ENCODE measurements at regions not wholly inside any gene's neighbourhood (a gene's known extent, or its start where the extent isn't known, plus 50 kb on each side); places are given as distances from the start of the nearest gene placed in this dataset.
A peak's percentile ranks its signal among the peaks of the same experiment; 100 is the strongest.

DNA sequence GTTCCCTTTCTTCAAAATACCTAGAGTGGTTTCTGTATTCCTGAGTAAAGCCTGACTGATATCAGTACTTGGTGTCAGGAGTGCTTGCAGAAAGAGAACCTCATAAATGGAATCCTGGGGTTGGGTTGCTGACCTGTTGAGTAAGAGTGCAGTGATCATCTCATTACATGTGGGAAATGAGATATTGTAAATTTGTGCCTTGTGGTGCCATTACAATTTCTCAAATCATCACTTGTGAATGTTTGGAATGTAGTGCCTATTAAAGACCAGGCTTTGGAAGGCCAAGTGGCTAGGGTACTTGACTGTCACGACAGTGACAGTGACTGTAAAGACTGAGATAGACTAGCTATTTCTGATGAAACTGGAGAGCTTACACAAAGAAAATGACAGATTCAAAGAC is 176.7 kb upstream of the CTTNBP2NL start:
- DNase-seq (ENCODE audit: low spot score): no peak

DNA sequence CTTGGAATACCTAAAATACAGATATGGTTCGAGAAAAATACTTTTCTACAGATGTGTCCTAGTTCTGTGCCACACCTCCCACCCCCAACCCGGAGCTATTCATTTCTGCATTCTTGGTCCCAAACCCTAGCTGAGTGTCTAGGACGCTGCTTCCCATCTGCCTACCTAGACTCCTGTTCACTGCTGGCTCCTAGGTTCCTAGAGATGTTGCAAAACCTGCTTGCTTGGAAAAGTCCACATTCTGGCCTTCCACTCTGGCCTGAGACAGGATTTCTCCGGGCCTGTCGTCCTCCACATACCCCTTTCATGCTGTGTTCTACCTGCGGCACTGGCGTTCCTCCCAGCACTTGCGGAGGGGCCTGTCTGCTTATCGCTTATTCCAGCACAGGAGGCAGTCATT is 165.8 kb upstream of the CTTNBP2NL start:
- no peak for DNase-seq (ENCODE audit: low spot score)

DNA sequence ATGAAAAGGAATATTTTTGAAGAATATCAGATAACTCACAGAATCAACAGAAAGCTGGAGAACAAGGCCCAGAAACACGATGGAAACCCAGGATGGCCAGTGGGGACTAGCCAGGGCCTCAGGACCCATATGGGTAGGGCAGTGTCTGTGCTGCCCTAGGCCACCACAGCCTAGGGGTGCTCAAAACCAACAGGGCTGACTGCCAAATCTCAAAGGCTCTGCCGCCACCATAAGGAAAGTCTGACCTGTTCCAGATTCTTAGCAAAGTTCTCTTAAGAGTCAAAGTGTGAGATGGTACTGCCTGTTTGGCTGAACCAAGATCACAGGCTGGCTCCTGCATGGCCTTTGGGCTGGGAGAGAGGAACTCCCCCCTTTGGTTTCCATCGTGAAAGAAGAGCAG is 164.7 kb upstream of the CTTNBP2NL start:
- no peak for DNase-seq (ENCODE audit: low spot score)

DNA sequence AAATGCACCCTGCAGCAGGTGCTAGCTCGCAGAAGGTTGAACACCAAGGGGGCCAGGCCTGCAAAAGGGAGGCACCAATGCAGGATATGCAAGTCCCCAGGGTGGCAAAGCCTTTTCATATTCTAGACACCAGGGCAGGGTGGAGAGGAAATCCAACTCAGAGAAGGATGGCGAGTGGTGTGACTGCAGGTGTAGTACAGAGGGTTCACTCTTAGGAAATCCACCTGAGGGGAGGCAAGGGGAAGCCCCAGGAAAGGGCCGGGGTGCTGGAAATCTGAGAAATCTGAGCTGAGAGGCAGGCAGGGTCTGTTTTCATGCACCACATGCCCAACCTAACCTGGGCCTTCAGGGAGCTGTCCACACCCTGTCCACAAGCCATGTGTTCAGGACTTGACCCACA is 163.2 kb upstream of the CTTNBP2NL start:
- DNase-seq (ENCODE audit: low spot score): no peak

DNA sequence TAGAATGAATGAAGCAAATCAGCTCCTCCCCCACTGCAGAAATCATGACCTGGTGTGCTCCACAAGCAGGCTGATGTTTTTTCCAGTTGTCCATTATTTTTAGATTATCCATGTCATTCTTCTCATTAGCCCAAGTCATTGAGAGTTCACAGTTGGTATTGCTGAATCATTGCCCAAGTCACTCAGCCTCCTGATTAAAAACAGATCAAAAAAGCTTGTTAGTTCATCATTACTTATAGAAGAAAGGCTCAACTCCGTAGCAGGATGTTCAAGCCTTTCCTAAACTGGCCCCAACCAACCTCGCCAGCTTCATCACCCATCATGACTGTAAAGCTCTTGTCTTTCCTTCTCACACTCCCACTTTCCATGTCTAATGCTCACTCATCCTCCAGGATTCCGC is 161.3 kb upstream of the CTTNBP2NL start:
- DNase-seq (ENCODE audit: low spot score): no peak

DNA sequence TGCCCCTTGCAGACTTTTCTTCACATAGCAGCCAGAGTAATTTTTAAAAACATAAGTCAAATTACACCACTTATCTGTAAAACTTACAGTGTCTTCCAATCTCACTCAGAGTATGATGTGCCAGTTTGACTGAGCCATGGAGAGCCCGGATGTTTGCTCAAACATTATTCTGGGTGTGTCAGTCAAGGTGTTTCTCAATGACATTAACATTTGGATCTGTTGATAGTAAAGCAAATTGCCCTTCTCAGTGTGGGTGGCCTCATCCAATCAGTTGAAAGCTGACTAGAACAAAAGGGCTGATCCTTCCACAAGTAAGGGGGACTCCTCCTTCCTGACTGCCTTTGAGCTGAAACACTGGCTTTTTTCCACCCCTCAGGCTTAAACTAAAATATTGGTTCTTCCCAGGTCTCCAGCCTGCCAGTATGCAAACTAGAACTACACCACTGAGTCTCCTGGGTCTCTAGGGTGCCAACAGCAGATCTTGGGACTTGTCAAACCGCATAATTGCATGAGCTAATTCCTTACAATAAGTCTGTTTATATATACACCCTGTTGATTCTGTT is 157.9 kb upstream of the CTTNBP2NL start:
- DNase-seq (ENCODE audit: low spot score): no peak

DNA sequence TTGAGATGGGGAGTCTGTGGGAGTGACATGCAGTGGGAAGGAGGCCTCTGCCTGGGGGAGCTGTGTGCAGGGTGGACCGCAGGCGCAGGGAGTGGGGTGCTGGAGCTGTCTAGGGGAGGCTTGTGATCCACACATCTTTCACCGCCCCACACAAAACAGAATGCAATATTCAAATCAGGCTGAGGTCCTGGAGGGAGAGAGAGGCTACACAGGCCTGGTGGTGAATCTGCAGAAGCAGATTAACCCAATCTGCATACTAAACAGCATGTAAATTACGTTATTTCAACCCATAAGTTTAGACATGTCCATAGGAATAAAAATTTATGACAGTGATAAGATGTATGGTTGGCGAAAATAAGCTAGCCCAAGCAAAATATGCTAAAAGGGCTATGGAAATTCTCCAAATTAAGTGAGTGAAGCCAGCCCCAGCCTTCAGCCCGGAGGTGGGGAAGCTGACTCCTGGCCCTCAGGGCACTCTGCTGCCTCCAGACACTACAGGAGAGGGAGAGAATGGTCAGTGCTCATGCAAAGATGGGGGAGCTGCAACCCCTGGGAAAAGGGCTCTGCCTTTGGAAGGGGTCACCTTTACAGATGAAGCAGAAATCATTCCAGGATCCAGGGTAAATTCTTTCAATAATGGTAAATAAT is 156.2 kb upstream of the CTTNBP2NL start:
- DNase-seq (ENCODE audit: low spot score): no peak

DNA sequence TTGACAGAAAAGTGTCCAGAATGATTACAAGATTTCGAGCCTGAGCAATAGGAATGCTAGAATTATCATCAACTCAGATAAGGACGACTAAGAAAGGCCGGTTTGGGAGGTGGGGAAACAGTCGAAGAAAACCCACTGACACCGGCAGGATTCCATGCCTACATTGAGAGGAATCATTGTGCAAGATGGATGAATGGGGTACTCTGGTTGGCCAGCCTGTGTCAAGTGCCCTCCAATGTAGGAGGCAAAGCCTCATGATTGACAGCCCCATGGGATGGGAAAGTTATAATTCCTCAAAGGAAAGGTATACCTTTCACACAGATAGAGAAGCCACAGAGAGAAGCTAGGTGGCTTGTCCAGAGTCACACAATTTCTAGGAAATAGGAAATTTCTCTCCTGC is 153.5 kb upstream of the CTTNBP2NL start:
- DNase-seq (ENCODE audit: low spot score): no peak

DNA sequence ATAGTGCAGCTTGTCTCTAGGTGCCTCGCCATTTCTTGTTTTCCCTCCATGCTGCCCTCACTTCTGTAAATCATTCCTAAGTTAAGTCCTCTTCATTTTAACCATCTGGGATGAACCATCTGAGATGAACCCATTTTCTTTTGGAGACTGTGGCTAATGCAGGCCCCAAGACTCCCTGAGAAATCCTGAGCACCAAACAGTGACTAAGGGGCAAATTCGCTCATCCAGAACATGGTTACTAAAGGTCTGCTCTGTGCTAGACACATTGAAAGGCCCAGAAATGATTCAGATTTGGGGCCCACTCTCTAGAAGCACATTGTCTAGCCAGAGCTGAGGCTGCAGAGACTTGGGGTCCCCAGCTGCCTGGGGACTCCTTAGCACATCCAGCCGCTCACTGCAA is 151.9 kb upstream of the CTTNBP2NL start:
- DNase-seq (ENCODE audit: low spot score): no peak

DNA sequence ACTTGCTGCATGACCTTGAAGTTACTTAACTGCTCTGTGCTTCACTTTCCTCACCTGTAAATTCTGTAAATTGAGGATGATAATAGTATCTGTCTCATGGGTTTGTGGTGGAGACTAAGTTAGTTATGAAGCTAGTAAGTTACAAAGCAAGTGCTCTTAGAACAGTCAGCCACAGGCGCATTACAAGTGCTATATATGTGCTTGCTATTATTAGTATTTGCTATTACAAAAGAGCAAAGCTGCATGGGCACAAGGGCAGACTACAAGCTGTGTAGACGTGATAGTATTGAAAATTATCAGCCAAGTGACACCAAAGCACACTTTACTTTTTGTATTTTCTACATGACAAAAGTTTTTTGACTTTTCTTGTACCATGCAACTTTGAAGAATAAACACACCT is 150.9 kb upstream of the CTTNBP2NL start:
- DNase-seq (ENCODE audit: low spot score): no peak

DNA sequence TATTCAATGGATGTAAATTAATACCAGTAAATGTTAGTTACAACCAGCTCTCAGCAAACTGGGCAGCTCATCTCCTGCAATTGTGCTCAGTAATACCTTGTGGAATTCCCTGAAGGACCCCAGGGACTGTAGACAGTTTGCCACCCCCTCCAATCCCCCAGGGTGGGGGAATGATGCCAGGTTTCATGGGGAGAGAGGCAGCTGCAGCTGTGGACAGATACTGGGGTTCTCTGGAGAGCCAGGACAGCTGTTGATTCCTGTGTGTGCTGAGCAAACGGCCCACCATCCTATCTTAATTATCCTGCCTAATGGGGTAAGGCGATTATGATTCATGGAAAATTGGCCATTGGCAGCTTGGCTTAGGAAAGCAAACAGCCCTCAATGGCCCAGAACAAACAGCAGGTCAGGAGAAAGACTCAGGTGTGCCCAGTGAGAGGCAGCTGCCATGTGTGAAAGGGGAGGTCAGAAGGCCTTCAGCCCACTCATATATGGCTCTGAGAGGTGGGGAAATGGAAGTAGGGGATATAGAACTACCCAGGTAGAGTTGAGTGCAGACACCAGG is 148.9 kb upstream of the CTTNBP2NL start:
- no peak for DNase-seq (ENCODE audit: low spot score)

DNA sequence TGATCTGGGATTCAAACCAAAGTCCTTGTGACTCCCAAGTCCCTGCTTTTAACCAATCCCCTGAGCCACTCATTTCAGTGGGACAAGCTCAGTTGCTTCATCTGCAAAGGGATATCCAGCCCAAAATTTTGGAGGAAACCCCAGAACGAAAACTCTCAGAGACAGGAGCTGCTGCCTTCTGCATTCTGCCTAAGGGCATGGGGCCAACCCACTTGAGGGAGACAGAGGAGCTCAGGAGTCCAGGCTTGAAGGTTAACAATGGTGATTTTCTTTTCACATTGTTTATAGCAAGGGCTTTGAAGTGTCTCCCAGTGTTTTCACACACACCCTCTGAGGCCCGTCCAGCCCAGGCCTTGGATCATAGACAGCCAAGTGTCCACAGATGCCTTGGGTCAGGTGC is 148.1 kb upstream of the CTTNBP2NL start:
- no peak for DNase-seq (ENCODE audit: low spot score)

DNA sequence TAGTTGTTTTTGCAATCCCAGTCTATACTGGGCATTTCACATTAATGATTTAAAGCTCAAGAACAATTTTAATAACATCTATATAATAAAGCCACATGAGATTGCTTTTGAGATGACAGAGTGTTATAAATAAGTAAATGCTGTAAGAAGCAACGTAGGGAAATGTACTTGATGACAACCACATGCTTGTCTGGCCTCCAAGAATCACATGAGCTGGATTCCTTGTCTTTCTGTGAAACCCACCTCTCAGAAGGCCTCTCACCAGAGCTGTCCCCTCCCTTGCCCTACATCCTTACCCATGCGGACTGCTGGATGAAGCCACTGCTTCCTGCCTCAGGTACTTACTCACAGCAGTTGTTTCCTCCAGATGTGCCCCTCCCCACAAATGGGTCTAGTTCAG is 145.1 kb upstream of the CTTNBP2NL start:
- no peak for DNase-seq (ENCODE audit: low spot score)

DNA sequence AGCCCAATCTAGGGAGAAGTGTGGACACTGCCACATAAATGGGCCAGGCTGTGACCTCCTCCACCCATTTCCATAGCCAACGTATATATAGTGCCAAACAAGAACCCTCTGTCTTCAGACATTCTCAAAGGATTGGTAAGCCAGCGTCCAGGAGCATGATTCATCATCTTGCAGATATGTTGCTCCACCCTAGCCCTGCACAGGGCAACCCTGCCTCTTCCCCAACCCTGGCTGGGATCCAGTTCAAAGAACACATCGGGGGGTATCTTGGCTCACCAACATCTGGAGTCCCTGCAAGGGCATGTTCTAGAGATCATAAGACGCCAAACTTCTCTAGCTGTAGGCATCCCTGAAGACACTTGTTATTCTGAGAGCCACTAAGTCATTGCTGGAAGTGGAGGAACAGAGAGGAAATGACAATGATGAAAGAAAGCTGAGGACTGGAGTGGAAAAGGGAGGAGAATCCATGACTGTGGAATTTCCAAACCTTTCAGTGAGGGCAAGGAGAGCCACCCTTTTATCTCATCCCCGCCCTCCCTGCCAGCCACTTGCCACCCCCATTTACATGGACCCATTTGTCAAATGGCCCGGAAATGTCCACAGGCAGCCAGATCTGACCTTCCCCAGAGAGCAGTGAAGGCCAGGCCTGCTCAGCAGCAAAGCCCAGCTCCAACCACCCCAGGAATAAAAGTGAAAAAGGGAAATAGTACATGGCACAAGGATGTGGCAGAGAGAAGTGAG is 144.1 kb upstream of the CTTNBP2NL start:
- peak; percentile 95 for DNase-seq (ENCODE audit: low spot score)

DNA sequence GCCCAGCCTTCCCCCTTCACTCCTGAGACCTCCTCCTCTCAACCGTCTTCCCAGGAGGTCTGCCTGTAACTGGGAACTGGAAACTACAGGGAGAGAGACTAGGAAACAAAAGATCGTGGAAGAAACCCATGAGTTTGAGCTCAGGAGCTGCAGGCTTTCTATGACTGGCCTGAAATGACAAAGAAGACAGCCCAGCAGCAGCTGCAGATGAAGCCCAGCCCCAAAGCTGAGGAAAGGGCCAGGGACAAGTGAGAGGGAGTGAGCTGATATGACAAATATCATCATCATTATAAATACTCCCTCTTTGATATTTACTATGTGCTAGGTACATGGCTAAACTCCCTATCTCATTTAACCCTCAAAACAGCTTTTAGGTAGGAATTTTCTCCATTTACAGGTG is 142.6 kb upstream of the CTTNBP2NL start:
- DNase-seq (ENCODE audit: low spot score): no peak

DNA sequence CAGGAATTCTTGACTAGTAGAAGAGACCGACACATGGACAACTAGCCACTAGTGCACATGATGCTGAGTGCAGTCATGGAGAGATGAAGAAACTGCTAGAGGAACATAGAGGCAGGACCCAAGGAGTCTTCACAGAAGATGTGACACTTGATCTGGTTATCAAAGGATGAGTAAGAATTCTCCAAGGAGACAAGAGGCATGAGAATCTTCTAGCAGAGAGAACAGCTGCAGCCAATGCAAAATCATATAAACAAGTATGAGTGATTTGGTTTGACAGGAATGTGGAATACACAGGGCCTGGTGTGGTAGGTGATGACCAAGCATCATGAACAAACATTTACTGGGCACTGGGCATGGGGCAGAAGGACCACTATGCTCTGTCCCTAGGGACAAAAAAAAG is 140.9 kb upstream of the CTTNBP2NL start:
- no peak for DNase-seq (ENCODE audit: low spot score)

DNA sequence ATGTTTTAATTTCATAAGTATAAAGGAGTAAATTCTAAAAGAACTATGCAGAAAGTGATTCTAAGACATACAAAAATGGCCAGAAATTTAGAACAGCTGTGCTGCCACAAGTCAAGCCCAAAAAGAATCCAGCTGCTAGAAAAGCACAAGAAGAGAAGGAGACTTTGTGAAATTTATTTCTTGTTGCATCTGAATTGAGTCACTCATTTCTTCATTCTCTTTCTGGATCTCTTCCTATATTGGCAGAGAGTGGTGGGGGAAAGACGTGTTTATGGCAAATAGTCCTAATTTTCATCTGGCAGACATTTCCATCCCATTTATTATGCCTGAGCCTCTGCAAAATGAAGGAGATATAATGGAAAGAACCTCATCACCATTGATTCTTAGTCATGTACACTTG is 139.6 kb upstream of the CTTNBP2NL start:
- DNase-seq (ENCODE audit: low spot score): no peak

DNA sequence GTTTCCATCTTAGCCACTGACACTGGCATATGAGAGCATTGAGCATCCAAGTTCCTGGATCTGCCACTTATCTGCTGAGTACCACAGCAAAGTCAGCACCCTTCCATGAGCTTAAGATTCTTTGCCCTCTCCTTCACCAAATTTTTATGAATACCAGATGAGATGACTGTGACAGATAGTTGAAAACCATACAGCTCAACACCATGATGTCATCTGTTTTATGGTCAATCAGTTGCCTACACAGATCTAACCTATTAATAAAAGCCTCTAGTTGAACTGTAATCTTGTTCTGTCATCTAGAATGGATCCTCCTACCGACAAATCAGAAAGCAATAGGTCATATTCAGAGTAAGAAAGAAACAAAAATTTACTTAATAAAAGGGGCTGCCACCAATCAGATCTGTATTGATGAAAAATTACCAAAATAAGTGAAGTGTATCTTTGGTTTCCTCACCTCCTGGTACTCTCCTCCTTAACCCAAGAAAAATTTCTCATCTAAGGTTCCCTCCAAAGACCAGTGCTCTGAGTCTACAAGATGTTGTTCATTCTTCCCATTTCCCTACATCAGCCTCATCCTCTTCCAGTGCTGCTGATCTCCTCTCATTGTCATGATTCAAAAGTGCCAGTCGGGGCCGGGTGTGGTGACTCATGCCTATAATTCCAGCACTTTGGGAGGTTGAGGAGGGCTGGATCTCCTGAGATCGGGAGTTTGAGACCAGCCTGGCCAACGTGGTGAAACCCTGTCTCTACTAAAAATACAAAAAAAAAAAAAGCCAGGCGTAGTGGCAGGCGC is 138.8 kb upstream of the CTTNBP2NL start:
- no peak for DNase-seq (ENCODE audit: low spot score)

DNA sequence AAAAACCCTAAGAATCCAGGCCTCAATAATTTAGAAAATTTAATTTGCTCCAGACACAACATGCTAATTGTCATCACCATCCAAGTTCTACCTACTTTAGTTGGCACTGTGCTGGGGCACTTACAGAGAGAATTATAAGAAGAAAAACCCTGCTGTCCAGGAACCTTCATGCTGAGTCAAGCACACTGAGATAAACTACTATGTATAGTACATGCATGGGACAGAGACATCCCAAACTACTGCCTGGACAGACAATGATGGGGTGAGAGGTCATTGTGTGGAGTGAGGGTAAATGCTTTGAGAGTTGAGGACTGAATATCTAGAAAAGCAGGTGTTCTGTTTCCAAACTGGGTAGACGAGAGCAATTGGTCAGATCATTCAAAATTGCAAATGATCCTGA is 135.3 kb upstream of the CTTNBP2NL start:
- no peak for DNase-seq (ENCODE audit: low spot score)

DNA sequence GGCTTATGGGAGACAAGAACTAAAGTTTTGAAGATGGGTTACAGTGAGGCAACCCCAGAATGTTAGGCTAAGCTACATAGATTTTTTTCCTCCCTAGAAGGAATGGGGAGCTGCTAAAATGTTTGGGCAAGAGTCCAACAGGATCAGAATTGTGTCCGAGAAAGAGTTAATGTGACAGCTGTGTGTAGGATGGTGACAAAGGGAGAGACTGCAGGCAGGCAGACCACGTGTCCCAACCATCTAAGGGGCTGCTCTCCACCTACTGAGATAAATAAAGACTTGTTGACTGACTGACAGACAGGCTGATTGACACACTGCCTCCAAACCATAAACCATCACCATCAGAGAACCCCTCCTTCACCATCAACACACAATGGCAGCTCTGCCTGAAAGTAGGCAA is 133.7 kb upstream of the CTTNBP2NL start:
- no peak for DNase-seq (ENCODE audit: low spot score)

DNA sequence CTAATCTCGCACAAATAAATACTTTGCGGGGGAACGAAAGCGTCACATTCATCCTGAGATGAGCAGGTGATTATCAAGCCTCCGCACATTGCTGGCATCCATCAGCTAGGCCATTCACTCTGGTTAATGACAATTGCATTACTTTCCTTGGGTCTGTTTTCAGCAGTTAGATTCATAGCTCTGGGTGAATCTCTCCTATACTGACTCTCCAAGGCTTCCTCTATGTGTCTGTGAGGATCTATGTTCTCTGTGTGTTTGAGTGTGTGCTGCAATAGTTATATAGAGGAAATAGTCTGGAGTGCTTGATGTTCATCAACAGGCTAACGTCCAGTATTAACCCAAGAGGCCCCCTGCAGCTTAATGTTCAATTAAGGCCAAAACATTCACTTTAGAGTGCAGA is 133.0 kb upstream of the CTTNBP2NL start:
- no peak for DNase-seq (ENCODE audit: low spot score)

DNA sequence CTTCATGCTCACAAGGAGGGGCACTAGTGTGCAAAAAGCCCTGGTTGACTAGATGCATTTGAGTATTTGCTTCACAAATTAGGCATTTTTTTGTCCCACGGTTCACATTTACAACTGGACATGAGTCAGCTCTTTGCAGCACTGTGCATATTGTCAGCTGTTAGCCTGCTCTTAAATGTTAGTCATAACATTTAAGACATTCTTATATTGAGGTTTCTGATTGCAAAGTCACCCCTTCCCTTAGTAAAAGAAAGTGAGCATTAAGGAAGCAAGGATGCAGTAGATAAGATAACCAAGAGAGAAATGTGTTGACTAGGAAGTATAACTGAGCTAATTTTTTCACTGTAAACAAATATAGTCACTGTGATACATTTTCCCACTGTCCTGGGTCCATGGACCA is 132.6 kb upstream of the CTTNBP2NL start:
- DNase-seq (ENCODE audit: low spot score): no peak

Data from HT-29 (cell line).